IMR-90 (cell line): ENCODE measurements at regions not wholly inside any gene's neighbourhood (a gene's known extent, or its start where the extent isn't known, plus 50 kb on each side); places are given as distances from the start of the nearest gene placed in this dataset.

Experiments
- CEBPB ChIP-seq: IDR thresholded peaks from 2 replicates; pipeline ENCODE4 v1.6.1; 2012; ENCODE audit warnings: low read depth, low read length, improper control_type of control experiment
- FOS ChIP-seq: fragments of 150-350 bp; IDR thresholded peaks from 2 replicates; pipeline ENCODE4 v1.6.1; 2016; ENCODE audit warnings: low read depth, low read length
- POLR2A ChIP-seq: IDR thresholded peaks from 2 replicates; pipeline ENCODE4 v1.6.1; 2012; ENCODE audit warnings: mild to moderate bottlenecking, low read depth, low read length
- RFX5 ChIP-seq: IDR thresholded peaks from 2 replicates; pipeline ENCODE4 v1.8.0; 2012; ENCODE audit warnings: low read depth, mild to moderate bottlenecking, low read length, moderate library complexity
- TF ChIP-seq, protein P1 (sequence below): conservative IDR thresholded peaks from 2 replicates; pipeline ENCODE4 v1.5.1; 2012; ENCODE audit warnings: mild to moderate bottlenecking, low read depth, low read length, improper control_type of control experiment

DNA sequence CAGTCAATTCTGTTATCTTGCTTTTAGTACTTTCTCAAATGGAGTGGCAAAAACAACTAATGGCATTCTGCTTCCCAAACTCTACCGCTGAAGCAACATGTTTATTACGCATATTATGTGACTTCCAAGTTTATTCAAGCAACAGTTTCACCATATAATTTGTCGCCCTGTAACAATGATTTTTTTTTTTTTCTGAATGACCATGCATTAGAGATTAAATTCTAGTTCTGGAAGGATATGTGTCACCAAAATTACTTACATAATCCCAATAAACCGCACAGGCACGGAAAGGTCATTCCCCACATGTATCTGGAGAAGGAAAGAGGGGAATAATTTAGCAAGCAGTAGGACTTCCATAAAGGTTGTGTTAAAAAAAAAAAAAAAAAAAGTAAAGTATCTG, 691.8 kb downstream of the DNAH5 start:
- TF ChIP-seq, protein P1, sequence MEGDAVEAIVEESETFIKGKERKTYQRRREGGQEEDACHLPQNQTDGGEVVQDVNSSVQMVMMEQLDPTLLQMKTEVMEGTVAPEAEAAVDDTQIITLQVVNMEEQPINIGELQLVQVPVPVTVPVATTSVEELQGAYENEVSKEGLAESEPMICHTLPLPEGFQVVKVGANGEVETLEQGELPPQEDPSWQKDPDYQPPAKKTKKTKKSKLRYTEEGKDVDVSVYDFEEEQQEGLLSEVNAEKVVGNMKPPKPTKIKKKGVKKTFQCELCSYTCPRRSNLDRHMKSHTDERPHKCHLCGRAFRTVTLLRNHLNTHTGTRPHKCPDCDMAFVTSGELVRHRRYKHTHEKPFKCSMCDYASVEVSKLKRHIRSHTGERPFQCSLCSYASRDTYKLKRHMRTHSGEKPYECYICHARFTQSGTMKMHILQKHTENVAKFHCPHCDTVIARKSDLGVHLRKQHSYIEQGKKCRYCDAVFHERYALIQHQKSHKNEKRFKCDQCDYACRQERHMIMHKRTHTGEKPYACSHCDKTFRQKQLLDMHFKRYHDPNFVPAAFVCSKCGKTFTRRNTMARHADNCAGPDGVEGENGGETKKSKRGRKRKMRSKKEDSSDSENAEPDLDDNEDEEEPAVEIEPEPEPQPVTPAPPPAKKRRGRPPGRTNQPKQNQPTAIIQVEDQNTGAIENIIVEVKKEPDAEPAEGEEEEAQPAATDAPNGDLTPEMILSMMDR: no peak
- TF ChIP-seq POLR2A (no peak), CEBPB (no peak), FOS (no peak), RFX5 (no peak)
